ENCODE measurements at regions not wholly inside any gene's neighbourhood (a gene's known extent, or its start where the extent isn't known, plus 50 kb on each side); places are given as distances from the start of the nearest gene placed in this dataset.

DNA sequence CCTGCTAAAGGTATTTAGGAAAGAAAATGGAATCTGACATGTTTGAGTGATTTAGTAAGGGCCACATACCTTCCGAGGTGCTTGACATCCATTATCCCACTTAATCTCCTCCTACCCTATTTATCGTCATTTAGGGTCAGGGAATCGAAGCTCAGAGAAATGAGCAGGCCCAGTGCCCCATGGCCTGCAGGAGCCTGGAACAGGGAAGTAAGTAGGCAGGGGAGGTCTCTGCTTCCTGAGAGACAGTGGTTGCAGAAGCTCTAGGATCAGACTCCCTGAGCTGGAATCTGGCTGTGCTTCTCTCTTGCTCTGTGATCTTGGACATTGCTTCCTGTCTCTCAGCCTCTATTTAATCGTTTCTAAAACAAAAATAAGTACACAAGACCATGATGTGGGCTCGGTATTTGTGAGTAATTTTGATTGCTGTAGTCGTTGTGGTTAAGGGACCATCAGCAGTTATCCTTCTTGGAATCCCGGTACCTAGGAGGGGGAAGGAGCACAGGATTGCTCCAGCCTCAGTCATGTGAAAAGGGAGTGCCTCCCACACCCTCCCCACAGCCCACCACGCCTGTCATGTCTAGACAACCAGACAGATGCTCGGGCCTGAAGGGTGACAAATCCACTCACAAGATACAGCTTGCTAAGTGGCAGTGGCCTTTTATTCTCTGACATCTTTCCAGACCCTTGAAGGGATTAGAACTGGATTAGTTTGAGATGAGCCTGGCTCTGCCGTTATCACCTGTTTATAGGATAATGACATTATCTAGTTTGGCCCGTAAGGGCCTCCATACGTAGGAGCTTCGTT is 169.2 kb upstream of the TSHZ3 start:
- TF ChIP-seq, protein P1, sequence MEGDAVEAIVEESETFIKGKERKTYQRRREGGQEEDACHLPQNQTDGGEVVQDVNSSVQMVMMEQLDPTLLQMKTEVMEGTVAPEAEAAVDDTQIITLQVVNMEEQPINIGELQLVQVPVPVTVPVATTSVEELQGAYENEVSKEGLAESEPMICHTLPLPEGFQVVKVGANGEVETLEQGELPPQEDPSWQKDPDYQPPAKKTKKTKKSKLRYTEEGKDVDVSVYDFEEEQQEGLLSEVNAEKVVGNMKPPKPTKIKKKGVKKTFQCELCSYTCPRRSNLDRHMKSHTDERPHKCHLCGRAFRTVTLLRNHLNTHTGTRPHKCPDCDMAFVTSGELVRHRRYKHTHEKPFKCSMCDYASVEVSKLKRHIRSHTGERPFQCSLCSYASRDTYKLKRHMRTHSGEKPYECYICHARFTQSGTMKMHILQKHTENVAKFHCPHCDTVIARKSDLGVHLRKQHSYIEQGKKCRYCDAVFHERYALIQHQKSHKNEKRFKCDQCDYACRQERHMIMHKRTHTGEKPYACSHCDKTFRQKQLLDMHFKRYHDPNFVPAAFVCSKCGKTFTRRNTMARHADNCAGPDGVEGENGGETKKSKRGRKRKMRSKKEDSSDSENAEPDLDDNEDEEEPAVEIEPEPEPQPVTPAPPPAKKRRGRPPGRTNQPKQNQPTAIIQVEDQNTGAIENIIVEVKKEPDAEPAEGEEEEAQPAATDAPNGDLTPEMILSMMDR (IDR thresholded peaks at IDR 0.05; ENCODE audit: poor library complexity), result no peak
- no peak for TF ChIP-seq EZH2phosphoT487 (IDR thresholded peaks at IDR 0.05; ENCODE audit: low read depth, severe bottlenecking, unreplicated experiment)
- no peak for TF ChIP-seq EZH2 (IDR thresholded peaks at IDR 0.05; ENCODE audit: borderline replicate concordance)
